Muscle layer of duodenum (tissue), 2 donors: ENCODE measurements at regions not wholly inside any gene's neighbourhood (a gene's known extent, or its start where the extent isn't known, plus 50 kb on each side); places are given as distances from the start of the nearest gene placed in this dataset.

Experiments used
- H3K27ac ChIP-seq: one replicate; pipeline ENCODE4 v1.7.0; 2013; ENCODE audit warnings: mild to moderate bottlenecking, low read length
- H3K27me3 ChIP-seq: one replicate; pipeline ENCODE4 v1.7.0; 2013; ENCODE audit warnings: low read depth, mild to moderate bottlenecking, control low read depth, low read length
- H3K36me3 ChIP-seq, 2 donors: one replicate each; pipeline ENCODE4 v1.7.0; 2013; ENCODE audit warnings: low read length in 2 of 2, control low read depth in 1 of 2, mild to moderate bottlenecking in 1 of 2; ENCODE audit not compliant: insufficient read depth in 2 of 2, control insufficient read depth in 1 of 2
- H3K4me1 ChIP-seq, 2 donors: one replicate each; pipeline ENCODE4 v1.7.0; 2013; ENCODE audit warnings: low read length in 2 of 2, mild to moderate bottlenecking in 2 of 2, control low read depth in 1 of 2, moderate library complexity in 1 of 2; ENCODE audit not compliant: insufficient read depth in 2 of 2, control insufficient read depth in 1 of 2
- H3K4me3 ChIP-seq, 2 donors: one replicate each; pipeline ENCODE4 v1.7.0; 2013; ENCODE audit warnings: low read length in 2 of 2, low read depth in 1 of 2, mild to moderate bottlenecking in 1 of 2
- H3K9me3 ChIP-seq, 2 donors: one replicate each; pipeline ENCODE4 v1.7.0; 2013; ENCODE audit warnings: low read length in 2 of 2, control low read depth in 1 of 2, mild to moderate bottlenecking in 1 of 2; ENCODE audit not compliant: control insufficient read depth in 1 of 2
- donor health status: healthy.

DNA sequence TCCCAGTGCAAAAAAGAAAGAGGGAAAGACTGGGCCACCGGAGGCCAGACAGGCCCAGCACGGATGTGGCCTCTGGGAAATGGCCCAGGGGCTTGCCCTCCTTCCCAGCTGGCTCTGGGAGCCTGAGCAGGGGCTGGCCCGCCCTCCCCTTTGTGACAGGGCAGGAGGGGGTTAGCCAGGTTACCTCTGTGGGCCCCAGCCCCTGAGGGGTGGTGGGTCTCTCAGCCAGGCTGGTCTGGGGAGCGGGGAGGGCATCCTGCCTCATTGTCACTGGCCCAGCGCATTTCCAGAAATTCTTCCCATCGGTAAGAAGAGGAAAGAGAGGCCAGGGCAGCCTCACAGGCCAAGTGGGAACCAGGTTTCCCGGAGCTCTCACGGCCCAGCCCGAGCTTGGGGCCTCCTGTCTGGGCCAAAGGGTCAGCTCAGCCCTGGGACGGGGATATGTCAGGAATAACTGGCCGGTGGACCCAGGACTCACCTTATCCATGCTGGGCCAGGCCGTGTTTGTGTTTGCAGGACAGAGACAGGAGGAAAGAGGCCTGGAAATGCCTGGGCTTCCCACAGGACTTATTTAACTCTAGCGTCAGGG, 182.2 kb downstream of the ZFP36L2 start:
- peaks cover 0 to 19% of the 10 kb centered on the region in 2 donors for H3K4me1 ChIP-seq
- H3K27me3 ChIP-seq, result no peaks in the 10 kb centered on the region
- H3K27ac ChIP-seq, result no peak overlapping the region
- H3K36me3 ChIP-seq, result no peaks in the 10 kb centered on the region
- no peaks in the 10 kb centered on the region for H3K9me3 ChIP-seq
- H3K4me3 ChIP-seq, result no peak overlapping the region

GRCh38 chr2:43043553-43043870, 182.9 kb downstream of the ZFP36L2 start:
- Histone ChIP-seq H3K4me1 (peaks cover 0 to 24% of the 10 kb centered on the region in 2 donors), H3K4me3 (no peak overlapping the region), H3K9me3 (no peaks in the 10 kb centered on the region), H3K27me3 (no peaks in the 10 kb centered on the region), H3K27ac (no peak overlapping the region), H3K36me3 (no peaks in the 10 kb centered on the region)

DNA sequence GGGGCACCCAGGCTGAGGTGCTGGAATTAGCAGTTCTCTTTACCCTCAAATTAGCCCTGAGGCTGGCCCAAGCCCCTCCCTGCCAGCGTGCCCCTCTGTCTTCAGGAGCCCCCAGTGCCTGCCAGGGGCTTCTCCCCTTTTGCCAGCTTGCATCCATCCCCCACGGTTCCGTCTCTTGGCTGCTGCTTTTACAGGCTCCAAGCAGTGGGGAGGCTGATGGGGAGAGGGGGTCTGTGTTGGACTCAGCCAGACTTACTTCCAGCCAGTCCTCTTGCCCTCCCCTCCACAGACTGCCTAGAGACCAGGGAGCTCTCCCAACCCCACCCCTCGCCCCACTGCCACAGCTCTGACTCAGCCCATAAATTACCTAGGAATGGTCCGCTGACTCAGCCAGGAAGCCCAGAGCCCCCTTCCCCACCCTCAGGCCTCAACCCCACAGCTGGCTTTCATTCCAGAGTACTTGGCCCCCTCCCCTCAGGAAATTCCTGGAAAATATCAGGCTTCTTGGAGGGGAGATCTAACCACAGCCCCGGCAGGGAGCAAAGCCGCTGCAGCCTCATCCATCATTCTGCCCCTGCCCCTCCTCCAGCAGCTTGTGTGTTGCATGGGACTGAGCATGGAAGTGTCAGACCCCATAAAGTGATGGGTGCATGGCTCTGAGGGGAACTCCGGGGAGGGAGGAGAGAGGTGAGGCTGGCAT, 184.6 kb downstream of the ZFP36L2 start:
- no peaks in the 10 kb centered on the region for H3K9me3 ChIP-seq
- no peak overlapping the region for H3K27ac ChIP-seq
- no peaks in the 10 kb centered on the region for H3K27me3 ChIP-seq
- H3K4me3 ChIP-seq, result no peak overlapping the region
- H3K36me3 ChIP-seq, result no peaks in the 10 kb centered on the region
- H3K4me1 ChIP-seq, result peaks cover 0 to 18% of the 10 kb centered on the region in 2 donors

- no peaks in the 10 kb centered on the region for H3K27me3 ChIP-seq
- no peaks in the 10 kb centered on the region for H3K9me3 ChIP-seq
- no peak overlapping the region for H3K27ac ChIP-seq
- H3K4me3 ChIP-seq, result no peak overlapping the region
- no peaks in the 10 kb centered on the region for H3K36me3 ChIP-seq
- peaks cover 0 to 13% of the 10 kb centered on the region in 2 donors for H3K4me1 ChIP-seq
These were observed 185.2 kb downstream of the ZFP36L2 start for GRCh38 chr2:43041173-43041591.

DNA sequence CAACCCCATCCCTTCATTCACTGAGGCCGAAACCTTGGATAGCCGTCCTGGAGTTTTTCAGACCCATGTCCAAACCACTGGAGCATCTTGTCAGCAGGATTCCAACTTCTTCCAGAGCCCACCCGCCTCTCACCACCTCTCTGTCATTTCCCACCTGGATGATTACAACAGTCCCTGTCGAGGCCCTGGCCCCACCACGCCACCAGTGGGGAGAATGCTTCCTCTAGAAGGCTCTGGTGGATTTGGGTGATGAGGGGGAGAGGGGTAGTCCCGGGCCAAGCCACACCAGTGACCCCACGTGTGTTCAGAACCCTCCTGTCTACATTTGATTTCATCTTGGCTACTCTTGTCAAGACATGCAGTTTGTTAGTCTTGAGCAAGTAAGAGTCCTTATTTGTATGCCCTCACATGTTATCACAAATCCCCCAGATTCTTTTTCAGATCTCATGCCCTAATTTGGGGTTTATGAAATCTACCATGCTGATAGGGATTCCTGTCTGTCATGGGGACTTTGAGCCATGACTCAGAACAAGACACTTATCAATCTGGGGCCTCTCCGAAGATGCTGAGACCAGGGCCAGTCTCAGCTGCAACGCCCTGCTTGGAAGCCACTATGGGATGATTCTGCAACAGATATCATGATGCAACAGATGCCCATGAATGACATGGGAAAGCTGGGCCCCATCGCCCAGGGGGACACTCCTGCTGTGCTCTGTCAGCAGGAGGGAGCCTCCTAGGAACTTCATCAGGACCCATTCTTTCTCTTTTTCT, 186.1 kb downstream of the ZFP36L2 start:
- no peak overlapping the region for H3K4me3 ChIP-seq
- no peak overlapping the region for H3K27ac ChIP-seq
- peaks cover 0 to 13% of the 10 kb centered on the region in 2 donors for H3K4me1 ChIP-seq

DNA sequence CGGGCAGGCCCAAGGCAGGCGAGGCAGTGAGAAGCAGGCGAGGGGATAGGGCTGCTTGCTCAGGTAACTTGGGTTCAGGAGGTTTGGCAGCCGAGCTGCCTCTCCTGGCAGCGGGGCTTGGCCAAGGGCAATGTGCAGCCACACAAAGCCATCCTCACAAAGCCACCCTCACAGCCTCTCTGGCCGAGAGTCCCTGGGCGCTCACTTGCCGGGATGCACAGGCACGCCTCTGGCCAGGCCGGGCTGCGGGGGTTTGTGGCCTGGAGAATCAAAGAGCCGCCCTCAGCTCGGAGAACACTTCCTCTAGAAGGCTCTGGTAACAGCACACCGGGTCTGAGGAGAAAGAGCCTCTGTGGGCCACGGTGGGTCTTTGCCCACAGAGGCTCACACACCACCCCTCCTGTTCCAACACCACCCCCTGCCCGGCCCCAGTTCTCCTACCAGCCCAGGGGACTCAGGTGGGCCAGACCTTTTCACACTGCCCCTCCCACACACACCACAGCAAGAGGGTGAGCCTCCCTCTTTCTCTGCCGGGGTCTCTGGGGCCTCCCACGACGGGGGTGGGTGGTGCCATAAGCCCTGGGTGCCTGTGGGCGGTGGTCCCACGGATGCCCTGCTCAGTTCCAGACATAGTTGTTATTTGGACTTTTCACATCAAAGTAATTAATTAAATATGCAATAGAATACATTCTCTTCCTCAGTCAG, 186.9 kb downstream of the ZFP36L2 start:
- Histone ChIP-seq H3K27me3 (no peaks in the 10 kb centered on the region), H3K9me3 (no peaks in the 10 kb centered on the region), H3K4me3 (no peak overlapping the region), H3K27ac (no peak overlapping the region), H3K4me1 (peaks cover 0 to 13% of the 10 kb centered on the region in 2 donors), H3K36me3 (no peaks in the 10 kb centered on the region)

More for the DNA sequence above, 186.1 kb downstream of the ZFP36L2 start:
- H3K36me3 ChIP-seq, result no peaks in the 10 kb centered on the region
- no peaks in the 10 kb centered on the region for H3K27me3 ChIP-seq
- H3K9me3 ChIP-seq, result no peaks in the 10 kb centered on the region

DNA sequence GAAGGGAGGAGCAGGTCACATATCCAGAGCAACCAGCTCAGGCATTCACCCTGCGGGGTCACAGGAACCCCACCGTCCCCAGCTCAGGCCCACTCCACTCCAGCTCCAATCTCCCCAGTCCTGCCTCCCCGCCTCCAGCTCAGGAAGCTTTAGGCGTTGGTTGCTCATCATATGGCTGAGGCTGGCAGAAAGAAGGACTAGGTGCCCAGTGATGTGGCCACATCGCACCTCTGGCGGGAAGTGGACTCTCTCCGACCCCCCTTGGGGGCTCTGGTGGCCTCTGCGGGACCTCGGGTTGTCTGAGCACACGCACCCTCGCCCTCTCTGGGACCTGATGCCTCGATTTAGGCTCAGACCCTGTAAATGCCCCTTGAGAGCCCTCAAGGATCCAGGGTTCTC, 187.7 kb downstream of the ZFP36L2 start:
- Histone ChIP-seq H3K4me3 (no peak overlapping the region), H3K27ac (no peak overlapping the region), H3K4me1 (peaks cover 0 to 13% of the 10 kb centered on the region in 2 donors), H3K27me3 (no peaks in the 10 kb centered on the region), H3K9me3 (no peaks in the 10 kb centered on the region), H3K36me3 (no peaks in the 10 kb centered on the region)

- H3K27ac ChIP-seq, result no peak overlapping the region
- H3K4me3 ChIP-seq, result no peak overlapping the region
- H3K9me3 ChIP-seq, result no peaks in the 10 kb centered on the region
- H3K27me3 ChIP-seq, result no peaks in the 10 kb centered on the region
- H3K4me1 ChIP-seq, result peaks cover under 1 to 13% of the 10 kb centered on the region in 2 donors
- no peaks in the 10 kb centered on the region for H3K36me3 ChIP-seq
These were observed 188.2 kb downstream of the ZFP36L2 start for GRCh38 chr2:43038034-43038695.

DNA sequence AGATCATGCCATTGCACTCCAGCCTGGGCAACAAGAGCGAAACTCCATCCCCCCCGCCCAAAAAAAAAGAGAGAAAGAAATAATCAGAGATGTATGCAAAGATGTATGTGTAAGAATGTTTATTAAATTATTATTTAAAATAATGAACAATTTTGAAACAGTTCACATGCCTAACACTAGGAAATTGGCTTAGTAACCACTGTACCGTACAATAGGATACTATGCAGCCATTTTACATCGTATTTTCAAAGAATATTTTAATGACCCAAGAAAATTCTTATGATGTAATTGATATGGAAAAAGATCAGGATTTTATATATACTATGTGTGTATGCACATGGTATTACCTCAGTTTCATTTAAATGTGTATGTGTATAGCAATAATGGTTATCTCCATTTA, 190.5 kb downstream of the ZFP36L2 start:
- no peaks in the 10 kb centered on the region for H3K27me3 ChIP-seq
- H3K4me3 ChIP-seq, result no peak overlapping the region
- H3K4me1 ChIP-seq, result peaks cover 11 to 14% of the 10 kb centered on the region in 2 donors
- H3K9me3 ChIP-seq, result no peaks in the 10 kb centered on the region
- H3K36me3 ChIP-seq, result no peaks in the 10 kb centered on the region
- no peak overlapping the region for H3K27ac ChIP-seq

DNA sequence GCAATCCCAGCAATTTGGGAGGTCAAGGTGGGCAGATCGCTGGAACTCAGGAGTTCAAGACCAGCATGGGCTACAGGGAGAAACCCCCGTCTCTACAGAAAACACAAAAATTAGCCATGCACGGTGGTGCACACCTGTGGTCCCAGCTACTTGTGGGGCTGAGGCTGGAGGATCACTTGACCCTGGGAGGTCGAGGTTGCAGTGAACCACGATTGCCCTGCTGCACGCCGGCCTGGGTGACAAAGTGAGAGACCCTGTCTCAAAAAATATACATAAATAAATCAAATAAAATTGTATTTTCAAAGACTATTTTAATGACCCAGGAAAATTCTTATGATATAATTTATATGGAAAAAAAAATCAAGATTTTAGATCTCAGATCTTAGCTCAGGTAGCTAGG, 191.5 kb downstream of the ZFP36L2 start:
- peaks cover 11 to 14% of the 10 kb centered on the region in 2 donors for H3K4me1 ChIP-seq
- H3K27ac ChIP-seq, result no peak overlapping the region
- H3K4me3 ChIP-seq, result no peak overlapping the region
- H3K27me3 ChIP-seq, result no peaks in the 10 kb centered on the region
- no peaks in the 10 kb centered on the region for H3K9me3 ChIP-seq
- H3K36me3 ChIP-seq, result no peaks in the 10 kb centered on the region

- Histone ChIP-seq H3K27me3 (no peaks in the 10 kb centered on the region), H3K4me3 (no peak overlapping the region), H3K36me3 (no peaks in the 10 kb centered on the region), H3K4me1 (peaks cover 11 to 14% of the 10 kb centered on the region in 2 donors), H3K9me3 (no peaks in the 10 kb centered on the region), H3K27ac (no peak overlapping the region)
These were observed 192.2 kb downstream of the ZFP36L2 start for GRCh38 chr2:43034242-43034619.
